Fibroblast of gingiva (primary cell): ENCODE measurements at regions not wholly inside any gene's neighbourhood (a gene's known extent, or its start where the extent isn't known, plus 50 kb on each side); places are given as distances from the start of the nearest gene placed in this dataset.
"Not testable (repeated sequence)": the region's sequence is repeated elsewhere in the genome, so short reads cannot be mapped to it uniquely, and the experiment has no call there.

Experiments used
- DNase-seq: peaks from one replicate; pipeline ENCODE4 v3.0.0-alpha.2; 2011; ENCODE audit warnings: low read depth

- no peak for DNase-seq
These were observed 177.4 kb upstream of the IL15 start for GRCh38 chr4:141459020-141459419.

DNA sequence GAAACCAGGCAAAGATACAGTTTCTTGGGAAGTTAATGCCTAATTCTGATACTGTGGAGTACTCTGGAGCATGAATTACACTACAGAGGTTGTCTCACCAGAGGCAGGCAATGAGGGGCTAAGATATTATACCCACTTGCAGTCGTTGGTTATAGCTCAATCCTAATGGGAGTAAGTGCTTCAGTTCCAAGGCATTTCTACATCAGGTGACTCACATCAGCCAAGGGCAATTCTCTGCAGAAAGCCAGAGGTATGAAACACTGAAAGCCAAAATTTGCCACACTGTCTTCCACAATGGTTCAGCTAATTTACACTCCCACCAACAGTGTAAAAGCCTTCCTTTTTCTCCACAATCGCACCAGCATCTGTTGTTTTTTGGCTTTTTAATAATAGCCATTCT, 174.0 kb upstream of the IL15 start:
- DNase-seq, result no peak

DNA sequence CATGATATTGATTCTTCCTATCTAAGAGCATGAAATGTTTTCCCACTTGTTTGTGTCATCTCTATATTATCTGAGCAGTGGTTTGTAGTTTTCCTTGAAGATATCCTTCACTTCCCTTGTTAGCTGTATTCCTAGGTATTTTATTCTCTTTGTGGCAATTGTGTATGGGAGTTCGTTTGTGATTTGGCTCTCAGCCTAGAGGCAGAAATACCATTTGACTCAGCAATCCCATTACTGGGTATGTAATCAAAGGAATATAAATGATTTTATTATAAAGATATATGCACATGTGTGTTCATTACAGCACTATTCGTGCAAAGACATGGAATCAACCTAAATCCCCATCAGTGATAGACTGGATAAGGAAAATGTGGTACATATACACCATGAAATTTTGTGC, 172.7 kb upstream of the IL15 start:
- DNase-seq, result no peak

- DNase-seq, result no peak
These were observed 172.0 kb upstream of the IL15 start for GRCh38 chr4:141464366-141464765.

GRCh38 chr4:141465171-141465570, 171.2 kb upstream of the IL15 start:
- no peak for DNase-seq

GRCh38 chr4:141467225-141467624, 169.2 kb upstream of the IL15 start:
- DNase-seq, result no peak

GRCh38 chr4:141469392-141469791, 167.0 kb upstream of the IL15 start:
- DNase-seq, result no peak

DNA sequence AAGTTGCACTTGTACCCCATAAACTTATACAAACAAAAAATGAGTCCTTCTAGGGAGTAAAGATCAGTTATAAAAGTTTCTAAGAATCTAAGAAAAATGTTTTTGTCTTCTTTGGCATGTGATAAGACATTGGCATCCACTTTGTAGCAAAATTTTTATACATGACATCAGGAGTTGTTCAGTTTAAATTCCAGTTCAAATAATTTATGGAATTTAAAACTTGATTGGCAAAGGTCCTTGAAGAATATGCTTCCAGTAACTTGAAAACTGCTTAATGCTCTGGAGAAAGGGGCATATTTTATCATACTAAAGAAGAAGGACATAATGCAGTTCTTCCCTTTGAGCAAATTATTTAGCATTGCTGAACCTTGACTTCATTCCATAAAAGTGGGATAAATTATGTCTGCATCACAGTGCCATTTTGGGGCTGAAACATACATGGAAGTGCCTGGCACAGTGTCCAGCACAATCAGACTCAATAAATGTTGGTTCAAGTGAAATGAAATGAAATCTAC, 163.3 kb upstream of the IL15 start:
- peak; percentile 34 for DNase-seq

DNA sequence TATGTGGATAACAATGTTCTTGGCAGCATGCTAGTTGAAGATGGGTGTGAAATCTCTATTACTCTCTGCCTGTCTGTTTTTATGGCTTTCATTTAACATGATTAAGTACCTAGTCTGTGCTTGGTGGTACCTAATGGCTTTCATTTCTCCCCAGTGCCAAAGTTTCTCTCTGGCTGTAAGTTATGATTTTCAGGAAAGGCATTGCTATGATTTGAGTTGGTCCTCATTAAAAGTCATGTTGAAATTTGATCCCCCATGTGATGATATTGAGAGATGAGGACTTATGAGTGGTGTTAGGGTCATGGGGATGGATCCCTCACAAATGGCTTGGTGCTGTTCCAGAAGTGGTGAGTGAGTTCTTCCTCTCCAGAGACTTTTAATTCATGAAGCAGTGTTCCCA, 162.4 kb upstream of the IL15 start:
- DNase-seq, result peak; percentile 61

GRCh38 chr4:141480950-141481349, 155.4 kb upstream of the IL15 start:
- no peak for DNase-seq

DNA sequence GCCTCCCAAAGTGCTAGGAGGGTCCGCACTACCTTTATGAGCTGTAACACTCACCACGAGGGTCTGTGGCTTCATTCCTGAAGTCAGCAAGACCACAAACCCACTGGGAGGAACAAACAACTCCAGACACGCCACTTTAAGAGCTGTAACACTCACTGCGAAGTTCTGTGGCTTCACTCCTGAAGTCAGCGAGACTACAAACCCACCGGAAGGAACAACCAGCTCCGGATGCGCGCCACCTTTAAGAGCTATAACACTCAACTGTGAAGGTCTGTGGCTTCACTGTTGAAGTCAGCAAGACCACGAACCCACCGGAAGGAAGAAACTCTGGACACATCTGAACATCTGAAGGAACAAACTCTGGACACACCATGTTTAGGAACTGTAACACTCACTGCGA, 152.1 kb upstream of the IL15 start:
- DNase-seq, result not testable (repeated sequence)

GRCh38 chr4:141486375-141486997, 149.9 kb upstream of the IL15 start:
- DNase-seq, result no peak

GRCh38 chr4:141497627-141498026, 138.8 kb upstream of the IL15 start:
- DNase-seq, result no peak

- no peak for DNase-seq
These were observed 137.0 kb upstream of the IL15 start for GRCh38 chr4:141499261-141499853.

- peak; percentile 74 for DNase-seq
These were observed 135.0 kb upstream of the IL15 start for GRCh38 chr4:141501395-141501794.

- peak; percentile 17 for DNase-seq
These were observed 134.5 kb upstream of the IL15 start for GRCh38 chr4:141501931-141502330.

DNA sequence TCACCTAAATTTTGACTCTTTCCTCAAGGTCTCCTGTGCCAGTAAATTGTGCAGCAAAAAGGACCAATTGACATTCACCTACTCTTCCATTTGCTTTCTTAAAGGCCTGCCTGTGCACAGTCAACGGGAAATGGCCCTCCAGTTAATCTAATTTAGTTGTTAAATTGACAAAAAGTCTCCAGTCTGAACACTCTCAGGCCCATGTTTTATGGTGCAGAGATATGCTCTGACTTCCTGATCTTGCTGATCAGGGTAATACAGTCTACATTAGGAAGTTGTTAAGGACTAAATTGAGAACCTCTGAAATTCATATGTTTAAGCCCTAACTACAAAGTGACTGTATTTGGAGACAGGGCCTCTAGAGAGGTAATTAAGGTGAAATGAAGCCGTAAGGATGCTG, 133.6 kb upstream of the IL15 start:
- no peak for DNase-seq

GRCh38 chr4:141503260-141503659, 133.1 kb upstream of the IL15 start:
- DNase-seq, result no peak

GRCh38 chr4:141511055-141511454, 125.3 kb upstream of the IL15 start:
- no peak for DNase-seq

- no peak for DNase-seq
These were observed 122.5 kb upstream of the IL15 start for GRCh38 chr4:141513866-141514265.

DNA sequence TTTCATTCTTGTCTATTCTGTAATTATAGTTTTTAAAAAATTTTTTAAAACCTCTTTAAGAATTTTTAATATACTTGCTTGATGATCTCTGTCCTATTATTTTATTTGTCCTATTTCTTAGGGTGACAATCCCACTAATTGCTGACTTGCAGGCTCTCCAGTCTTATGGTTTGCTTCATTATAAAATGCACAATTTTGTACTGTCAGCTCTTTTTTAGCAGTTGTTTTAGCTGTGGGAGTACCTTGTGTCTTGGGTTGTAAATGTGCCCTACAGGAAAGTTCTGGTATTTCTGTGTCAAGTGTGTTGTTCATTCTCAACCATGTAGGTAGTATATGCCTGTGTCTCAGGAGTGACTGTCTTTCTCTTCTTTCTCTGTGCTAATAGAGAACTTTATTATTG, 118.2 kb upstream of the IL15 start:
- no peak for DNase-seq

DNA sequence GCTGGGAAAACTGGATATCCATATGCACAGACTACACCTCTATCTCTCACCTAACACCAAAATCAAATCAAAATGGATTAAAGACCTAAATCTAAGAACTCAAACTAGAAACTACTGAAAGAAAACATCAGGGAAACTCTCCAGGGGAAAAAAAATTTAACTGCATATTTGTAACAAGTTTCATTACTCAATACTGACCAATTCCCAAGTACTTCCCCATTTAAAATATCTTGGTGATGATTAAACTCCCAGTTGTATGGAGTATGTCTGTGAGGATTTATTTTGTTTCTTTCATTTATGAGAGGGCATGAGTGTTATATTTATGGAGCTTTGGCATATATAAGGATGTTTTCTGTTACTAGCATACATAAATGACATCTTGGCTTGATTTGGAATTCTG, 112.3 kb upstream of the IL15 start:
- peak; percentile 26 for DNase-seq

GRCh38 chr4:141524841-141525240, 111.5 kb upstream of the IL15 start:
- DNase-seq, result no peak

- DNase-seq, result no peak
These were observed 105.8 kb upstream of the IL15 start for GRCh38 chr4:141530627-141531026.
